ENCODE measurements at regions not wholly inside any gene's neighbourhood (a gene's known extent, or its start where the extent isn't known, plus 50 kb on each side); places are given as distances from the start of the nearest gene placed in this dataset.

DNA sequence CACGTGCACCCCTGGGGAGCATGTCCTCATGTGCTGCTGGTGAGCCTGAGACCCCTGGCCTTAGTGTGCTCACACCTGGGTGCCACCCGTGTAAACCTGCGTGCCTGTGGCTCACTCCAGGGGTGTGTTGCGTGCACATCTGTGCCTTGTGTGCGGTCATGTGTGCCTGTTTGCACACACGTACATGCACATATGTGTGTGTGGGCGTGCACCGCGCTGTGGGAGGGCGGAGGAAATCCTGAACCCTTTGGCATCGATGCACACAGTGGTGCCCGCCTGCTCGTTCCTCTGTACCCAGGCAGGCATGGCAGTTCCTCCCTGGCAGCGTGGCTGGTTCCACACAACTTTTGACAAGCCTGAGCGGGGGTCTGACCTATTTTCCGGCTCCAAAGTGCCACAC, 1181.9 kb downstream of the BRD1 start:
- TF ChIP-seq, protein P1, sequence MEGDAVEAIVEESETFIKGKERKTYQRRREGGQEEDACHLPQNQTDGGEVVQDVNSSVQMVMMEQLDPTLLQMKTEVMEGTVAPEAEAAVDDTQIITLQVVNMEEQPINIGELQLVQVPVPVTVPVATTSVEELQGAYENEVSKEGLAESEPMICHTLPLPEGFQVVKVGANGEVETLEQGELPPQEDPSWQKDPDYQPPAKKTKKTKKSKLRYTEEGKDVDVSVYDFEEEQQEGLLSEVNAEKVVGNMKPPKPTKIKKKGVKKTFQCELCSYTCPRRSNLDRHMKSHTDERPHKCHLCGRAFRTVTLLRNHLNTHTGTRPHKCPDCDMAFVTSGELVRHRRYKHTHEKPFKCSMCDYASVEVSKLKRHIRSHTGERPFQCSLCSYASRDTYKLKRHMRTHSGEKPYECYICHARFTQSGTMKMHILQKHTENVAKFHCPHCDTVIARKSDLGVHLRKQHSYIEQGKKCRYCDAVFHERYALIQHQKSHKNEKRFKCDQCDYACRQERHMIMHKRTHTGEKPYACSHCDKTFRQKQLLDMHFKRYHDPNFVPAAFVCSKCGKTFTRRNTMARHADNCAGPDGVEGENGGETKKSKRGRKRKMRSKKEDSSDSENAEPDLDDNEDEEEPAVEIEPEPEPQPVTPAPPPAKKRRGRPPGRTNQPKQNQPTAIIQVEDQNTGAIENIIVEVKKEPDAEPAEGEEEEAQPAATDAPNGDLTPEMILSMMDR (IDR thresholded peaks at IDR 0.05) = no peak
- TF ChIP-seq ZFX (IDR thresholded peaks at IDR 0.05; ENCODE audit: borderline replicate concordance) = no peak
